Upper lobe of left lung (tissue), 6 donors: ENCODE measurements at regions not wholly inside any gene's neighbourhood (a gene's known extent, or its start where the extent isn't known, plus 50 kb on each side); places are given as distances from the start of the nearest gene placed in this dataset.
A peak's percentile ranks its signal among the peaks of the same experiment; 100 is the strongest.

Experiments
- ATAC-seq, 2 donors: fragments of 200-7000 bp; cut with Tn5 transposase; one replicate each; pipeline ENCODE4 v1.9.1; 2022; ENCODE audit warnings: mild to moderate bottlenecking in 2 of 2, moderate library complexity in 2 of 2; ENCODE audit not compliant: low FRiP score in 2 of 2
- DNase-seq, 2 donors: peaks; one replicate each; pipeline ENCODE4 v3.0.0-alpha.2; 2019 to 2020
- H3K27ac ChIP-seq, 4 donors: fragments of 200-600 bp; sonication (generic); one replicate each; pipeline ENCODE4 v1.5.1; 2016 to 2019
- H3K27me3 ChIP-seq, 4 donors: fragments of 200-600 bp; sonication (generic); one replicate each; pipeline ENCODE4 v1.5.1; 2017 to 2019
- H3K36me3 ChIP-seq, 4 donors: fragments of 200-600 bp; sonication (generic); one replicate each; pipeline ENCODE4 v1.5.1; 2016 to 2019
- H3K4me1 ChIP-seq, 4 donors: fragments of 200-600 bp; sonication (generic); one replicate each; pipeline ENCODE4 v1.5.1; 2018 to 2019
- H3K4me3 ChIP-seq, 4 donors: fragments of 200-600 bp; sonication (generic); one replicate each; pipeline ENCODE4 v1.5.1; 2017 to 2019; ENCODE audit warnings: mild to moderate bottlenecking in 2 of 4, moderate library complexity in 1 of 4
- H3K9me3 ChIP-seq, 4 donors: fragments of 200-600 bp; sonication (generic); one replicate each; pipeline ENCODE4 v1.5.1; 2018 to 2019
- CTCF ChIP-seq, 6 experiments: fragments of 450-650 bp in 4 of 6; fragments of 200-600 bp in 2 of 6; sonication (generic) in 2 of 6; IDR thresholded peaks; one replicate each; pipeline ENCODE4 v1.5.1; 2016 to 2019; ENCODE audit warnings: antibody characterized with exemption in 6 of 6
- EP300 ChIP-seq, 4 donors: sonication (generic); formaldehyde crosslinking; IDR thresholded peaks; one replicate each; pipeline ENCODE4 v1.5.1; 2017; ENCODE audit warnings: antibody characterized with exemption in 4 of 4, control low read depth in 2 of 4
- POLR2A ChIP-seq, 4 donors: fragments of 450-650 bp; IDR thresholded peaks; one replicate each; pipeline ENCODE4 v1.5.1; 2016 to 2017; ENCODE audit warnings: antibody characterized with exemption in 4 of 4, mild to moderate bottlenecking in 2 of 4
- POLR2AphosphoS5 ChIP-seq, 2 donors: sonication (generic); formaldehyde crosslinking; IDR thresholded peaks; one replicate each; pipeline ENCODE4 v1.5.1; 2017; ENCODE audit warnings: antibody characterized with exemption in 2 of 2
- whole genome bisulfite sequencing, 2 donors: methylation state at CpG; one replicate each; pipeline ENCODE4 v1.1.5; 2017 to 2018; 5-methylcytosine and 5-hydroxymethylcytosine counted together
- donor health status: DM: no; HTN: no; CAD: no; lungs with moderate emphysema.
- donor health status: DM: no; HTN: yes; CAD: no; lungs with severe emphysema.

- 77 to 82% methylated on average over 6 of the region's 6 CpGs for WGBS, 2 donors
- DNase-seq (no peak), ATAC-seq (no peak)
Measured at GRCh38 chr14:106037380-106037779, 511.0 kb downstream of the TMEM121 start.

GRCh38 chr14:106038263-106038662, 511.9 kb downstream of the TMEM121 start:
- TF ChIP-seq CTCF (IDR thresholded peaks at IDR 0.05) (no peak), POLR2A (IDR thresholded peaks at IDR 0.05) (no peak), POLR2AphosphoS5 (IDR thresholded peaks at IDR 0.05) (no peak), EP300 (IDR thresholded peaks at IDR 0.05) (no peak)
- Histone ChIP-seq H3K36me3 (no peaks in the 10 kb centered on the region), H3K4me1 (no peaks in the 10 kb centered on the region), H3K9me3 (no peaks in the 10 kb centered on the region), H3K27ac (no peak overlapping the region), H3K27me3 (no peaks in the 10 kb centered on the region), H3K4me3 (no peak overlapping the region)
- DNase-seq (no peak), ATAC-seq (peak in 1 of 2 donors; percentile 26)
- 49 to 51% methylated on average over 3 of the region's 3 CpGs for WGBS, 2 donors

More at GRCh38 chr14:106037380-106037779, 511.0 kb downstream of the TMEM121 start:
- H3K36me3 ChIP-seq, result no peaks in the 10 kb centered on the region
- no peaks in the 10 kb centered on the region for H3K27me3 ChIP-seq
- no peaks in the 10 kb centered on the region for H3K9me3 ChIP-seq
- no peak overlapping the region for H3K27ac ChIP-seq
- H3K4me1 ChIP-seq, result no peaks in the 10 kb centered on the region
- no peak overlapping the region for H3K4me3 ChIP-seq
- no peak for TF ChIP-seq EP300 (IDR thresholded peaks at IDR 0.05)
- no peak for TF ChIP-seq CTCF (IDR thresholded peaks at IDR 0.05)
- TF ChIP-seq POLR2A (IDR thresholded peaks at IDR 0.05), result no peak
- no peak for TF ChIP-seq POLR2AphosphoS5 (IDR thresholded peaks at IDR 0.05)

GRCh38 chr14:106039400-106039799, 513.0 kb downstream of the TMEM121 start:
- peak in 3 of 6 experiments; percentile 14 to 44 (median 33) for TF ChIP-seq CTCF (IDR thresholded peaks at IDR 0.05)
- no peak for TF ChIP-seq POLR2AphosphoS5 (IDR thresholded peaks at IDR 0.05)
- no peak overlapping the region for H3K27ac ChIP-seq
- no peaks in the 10 kb centered on the region for H3K27me3 ChIP-seq
- H3K9me3 ChIP-seq, result no peaks in the 10 kb centered on the region
- H3K36me3 ChIP-seq, result no peaks in the 10 kb centered on the region
- no peaks in the 10 kb centered on the region for H3K4me1 ChIP-seq
- H3K4me3 ChIP-seq, result no peak overlapping the region
- DNase-seq, result peak in 1 of 2 donors; percentile 63
- 25 to 42% methylated on average over 4 of the region's 4 CpGs for WGBS, 2 donors
- ATAC-seq, result peak in 1 of 2 donors; percentile 57

GRCh38 chr14:106044515-106044914, 518.1 kb downstream of the TMEM121 start:
- no peak for ATAC-seq
- Histone ChIP-seq H3K4me1 (no peaks in the 10 kb centered on the region), H3K9me3 (no peaks in the 10 kb centered on the region), H3K27me3 (no peaks in the 10 kb centered on the region), H3K27ac (no peak overlapping the region), H3K4me3 (no peak overlapping the region), H3K36me3 (no peaks in the 10 kb centered on the region)
- TF ChIP-seq CTCF (IDR thresholded peaks at IDR 0.05), result no peak
- TF ChIP-seq POLR2AphosphoS5 (IDR thresholded peaks at IDR 0.05), result no peak
- TF ChIP-seq POLR2A (IDR thresholded peaks at IDR 0.05), result no peak
- TF ChIP-seq EP300 (IDR thresholded peaks at IDR 0.05), result no peak
- DNase-seq, result no peak
- WGBS, 2 donors, result 68 to 69% methylated on average over 4 of the region's 4 CpGs

DNA sequence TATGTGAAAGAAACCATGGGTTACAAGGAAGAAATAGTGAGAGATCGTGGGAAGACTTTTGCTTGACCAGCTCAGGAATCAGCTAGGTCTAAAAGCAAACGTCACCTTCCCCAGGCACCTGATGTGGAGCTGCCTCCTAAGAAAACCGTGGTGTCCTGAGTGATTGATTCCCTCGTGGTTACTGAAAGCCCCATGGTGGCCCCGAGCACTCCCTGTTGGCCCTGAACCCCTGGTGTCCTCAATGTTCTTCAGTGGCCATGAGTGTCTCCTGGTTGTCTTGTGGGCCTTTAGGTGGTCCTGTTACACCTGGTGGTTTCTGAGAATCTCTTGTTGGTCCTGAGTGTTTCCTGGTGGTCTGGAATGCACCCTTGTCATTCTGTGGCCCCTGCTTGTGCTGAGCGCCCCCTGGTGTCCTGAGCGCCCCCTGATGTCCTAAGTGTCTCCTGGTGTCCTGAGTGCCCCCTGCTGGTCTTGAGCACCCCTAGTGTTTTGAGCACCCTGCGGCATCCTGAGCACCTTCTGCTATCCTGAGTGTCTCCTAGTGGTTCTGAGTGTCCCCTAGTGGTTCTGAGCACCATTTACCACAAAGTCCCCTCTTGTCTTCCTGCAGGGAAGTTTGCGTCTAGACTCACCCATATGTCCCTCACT, 518.7 kb downstream of the TMEM121 start:
- Histone ChIP-seq H3K9me3 (no peaks in the 10 kb centered on the region), H3K27me3 (no peaks in the 10 kb centered on the region), H3K4me3 (no peak overlapping the region), H3K4me1 (no peaks in the 10 kb centered on the region), H3K27ac (no peak overlapping the region), H3K36me3 (no peaks in the 10 kb centered on the region)
- DNase-seq (peak; percentile 41 to 59), ATAC-seq (peak; percentile 55 to 57)
- 57 to 66% methylated on average over 9 of the region's 9 CpGs for WGBS, 2 donors
- TF ChIP-seq POLR2AphosphoS5 (IDR thresholded peaks at IDR 0.05) (no peak), CTCF (IDR thresholded peaks at IDR 0.05) (peak in 5 of 6 experiments; percentile 36 to 66 (median 45))
